GM13977 (cell line): ENCODE measurements at regions not wholly inside any gene's neighbourhood (a gene's known extent, or its start where the extent isn't known, plus 50 kb on each side); places are given as distances from the start of the nearest gene placed in this dataset.

Source experiments
- DNase-seq: peaks from one replicate; pipeline ENCODE4 v3.0.0; 2012; ENCODE audit warnings: low spot score
- in situ Hi-C: fragments of 300-500 bp; cut with MboI; formaldehyde crosslinking; loops from one replicate; pipeline ENCODE4 v1.12.0; 2022; ENCODE audit warnings: low sequenced_read_pairs, low pct_unique_long_range_greater_than_20kb, mixed read lengths, inconsistent platforms; ENCODE audit not compliant: unreplicated experiment
- TF ChIP-seq, protein P1 (sequence below): IDR thresholded peaks from 2 replicates; pipeline ENCODE4 v1.5.1; 2012; ENCODE audit warnings: mild to moderate bottlenecking, control low read depth; ENCODE audit not compliant: insufficient read depth; ENCODE audit errors: extremely low read depth, missing control alignments

DNA sequence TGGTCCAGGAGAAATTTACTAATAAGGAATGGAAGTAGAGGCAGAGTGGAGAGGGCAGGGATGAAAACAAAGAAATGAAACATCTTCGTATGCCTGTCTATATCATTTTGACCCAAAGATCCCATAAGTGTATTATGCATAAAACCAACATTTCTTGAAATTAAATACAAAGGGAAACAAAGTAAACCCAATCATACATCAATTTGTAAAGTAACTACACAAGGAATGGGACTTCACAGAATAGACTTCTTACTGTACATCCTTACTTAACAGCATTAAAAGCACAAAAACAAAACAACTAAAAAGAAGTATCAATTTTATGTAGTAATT is 253.6 kb upstream of the CCDC179 start:
- TF ChIP-seq, protein P1, sequence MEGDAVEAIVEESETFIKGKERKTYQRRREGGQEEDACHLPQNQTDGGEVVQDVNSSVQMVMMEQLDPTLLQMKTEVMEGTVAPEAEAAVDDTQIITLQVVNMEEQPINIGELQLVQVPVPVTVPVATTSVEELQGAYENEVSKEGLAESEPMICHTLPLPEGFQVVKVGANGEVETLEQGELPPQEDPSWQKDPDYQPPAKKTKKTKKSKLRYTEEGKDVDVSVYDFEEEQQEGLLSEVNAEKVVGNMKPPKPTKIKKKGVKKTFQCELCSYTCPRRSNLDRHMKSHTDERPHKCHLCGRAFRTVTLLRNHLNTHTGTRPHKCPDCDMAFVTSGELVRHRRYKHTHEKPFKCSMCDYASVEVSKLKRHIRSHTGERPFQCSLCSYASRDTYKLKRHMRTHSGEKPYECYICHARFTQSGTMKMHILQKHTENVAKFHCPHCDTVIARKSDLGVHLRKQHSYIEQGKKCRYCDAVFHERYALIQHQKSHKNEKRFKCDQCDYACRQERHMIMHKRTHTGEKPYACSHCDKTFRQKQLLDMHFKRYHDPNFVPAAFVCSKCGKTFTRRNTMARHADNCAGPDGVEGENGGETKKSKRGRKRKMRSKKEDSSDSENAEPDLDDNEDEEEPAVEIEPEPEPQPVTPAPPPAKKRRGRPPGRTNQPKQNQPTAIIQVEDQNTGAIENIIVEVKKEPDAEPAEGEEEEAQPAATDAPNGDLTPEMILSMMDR, result no peak
- in situ Hi-C loops, result no loop called here
- no peak for DNase-seq

DNA sequence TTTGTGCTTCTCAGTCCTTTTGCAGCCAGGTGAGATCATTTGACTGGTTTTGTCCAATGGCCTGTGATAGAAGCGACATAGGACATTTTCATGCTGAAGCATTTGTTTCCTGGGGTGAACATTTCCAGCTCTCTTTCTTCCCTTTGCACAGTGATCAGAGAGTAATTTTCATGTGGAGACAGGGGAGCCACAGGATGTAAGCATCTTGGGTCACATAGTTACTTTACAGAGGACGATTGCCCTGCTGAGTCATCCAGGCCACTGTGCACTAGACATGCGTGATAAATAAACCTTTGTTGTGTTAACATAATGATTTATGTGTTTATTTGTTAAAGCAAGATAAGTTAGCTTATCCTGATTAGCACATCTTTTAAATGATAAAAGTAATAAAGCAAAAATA is 263.5 kb upstream of the CCDC179 start:
- in situ Hi-C loops, result no loop called here
- TF ChIP-seq, protein P1, result no peak
- no peak for DNase-seq

DNA sequence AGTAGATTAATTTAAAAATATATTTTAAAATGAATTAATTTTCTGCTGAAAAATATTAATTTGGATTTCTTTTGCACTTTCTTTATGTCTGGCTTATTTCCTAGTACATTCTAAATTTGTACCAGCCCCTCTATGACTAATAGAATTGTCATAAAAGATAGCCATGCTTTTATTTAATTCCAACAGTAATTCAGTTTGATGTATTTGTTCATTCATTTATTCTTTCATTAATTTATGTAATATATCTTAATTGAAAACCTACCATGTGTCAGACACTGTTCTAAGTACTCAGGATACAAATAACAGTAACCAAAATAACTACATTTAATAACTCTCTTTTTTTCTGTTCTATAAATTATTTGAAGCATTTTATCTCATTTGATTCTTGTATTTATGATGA is 264.0 kb upstream of the CCDC179 start:
- TF ChIP-seq, protein P1, result no peak

DNA sequence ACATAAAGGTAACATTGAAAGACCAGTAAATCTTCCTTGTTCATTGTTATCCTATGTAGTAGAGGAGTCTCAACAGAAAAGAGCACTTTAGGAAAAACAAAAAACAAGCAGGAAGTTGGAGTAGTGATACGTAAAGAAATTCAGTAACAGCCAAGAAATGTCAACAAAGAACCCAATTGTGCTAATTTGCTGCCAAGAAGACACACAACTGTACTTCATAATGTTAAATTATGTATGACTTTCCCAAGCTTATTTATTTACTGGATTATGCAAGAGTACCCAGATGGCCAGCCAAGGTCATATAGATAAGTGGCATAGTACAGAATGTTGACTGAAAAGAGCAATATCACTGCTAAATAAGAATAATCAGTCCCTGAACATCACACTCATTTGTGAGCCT is 264.7 kb upstream of the CCDC179 start:
- no peak for DNase-seq
- TF ChIP-seq, protein P1, result no peak
- in situ Hi-C loops, result no loop called here

More for the DNA sequence above, 264.0 kb upstream of the CCDC179 start:
- in situ Hi-C loops, result no loop called here
- DNase-seq, result no peak

DNA sequence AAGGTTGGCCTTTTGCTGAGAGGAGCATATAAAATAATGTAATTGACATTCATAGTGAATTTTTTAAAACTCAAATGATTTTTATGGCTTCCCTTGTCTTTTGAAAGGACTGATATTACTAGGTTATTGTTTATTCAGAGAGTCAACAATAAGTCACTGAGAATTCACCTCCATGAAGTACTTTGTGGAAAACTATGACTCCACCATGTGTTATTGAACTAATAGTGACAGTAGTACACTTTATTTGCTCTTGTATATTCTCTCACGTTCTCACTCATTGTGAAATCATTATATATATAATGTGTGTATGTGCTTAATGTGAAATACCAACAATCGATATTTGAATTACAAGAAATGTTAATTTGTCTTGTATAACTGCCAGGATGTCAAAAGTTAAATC is 267.4 kb upstream of the CCDC179 start:
- in situ Hi-C loops, result no loop called here
- DNase-seq, result no peak
- TF ChIP-seq, protein P1, result no peak

DNA sequence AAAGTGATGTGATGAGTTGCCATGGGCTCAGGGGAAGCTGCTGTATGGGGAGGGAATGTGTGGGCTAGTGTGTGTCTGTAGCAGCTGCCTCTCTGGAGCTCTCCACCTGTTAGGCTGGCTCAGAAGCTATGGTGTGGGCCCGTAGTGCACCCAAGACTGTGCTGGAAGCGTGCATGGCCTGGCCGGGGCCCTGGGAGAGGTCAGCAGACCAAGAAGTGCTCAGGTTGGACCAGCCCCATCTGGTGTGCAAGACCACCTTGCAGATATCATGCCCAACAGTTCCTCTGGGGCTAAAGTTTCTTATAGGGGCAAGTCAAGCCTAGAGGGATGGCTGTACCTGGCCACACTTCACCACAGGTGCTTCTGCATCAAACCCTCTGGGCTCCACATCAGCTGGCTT is 274.4 kb upstream of the CCDC179 start:
- TF ChIP-seq, protein P1, result no peak
- DNase-seq, result no peak
- in situ Hi-C loops, result no loop called here

DNA sequence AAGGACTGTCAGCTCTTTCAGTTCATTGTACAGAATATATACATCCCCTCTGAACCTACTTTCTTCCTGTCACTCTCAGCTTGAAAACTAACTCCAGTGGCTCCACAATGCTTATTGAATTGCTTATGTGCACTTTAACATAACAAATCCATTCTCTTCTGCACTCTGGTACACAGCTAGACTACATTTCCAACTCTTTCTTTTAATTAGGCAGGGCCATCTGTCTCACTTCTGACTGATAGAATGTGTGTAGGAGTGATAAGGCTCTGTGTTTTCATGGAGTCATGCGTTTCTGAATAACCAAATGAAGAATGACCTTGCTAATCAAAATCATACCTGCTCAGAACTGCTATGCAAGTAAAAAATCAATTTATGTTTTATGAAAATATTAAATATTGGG is 278.5 kb upstream of the CCDC179 start:
- DNase-seq, result no peak
- TF ChIP-seq, protein P1, result no peak
- in situ Hi-C loops, result no loop called here
